ENCODE measurements at regions not wholly inside any gene's neighbourhood (a gene's known extent, or its start where the extent isn't known, plus 50 kb on each side); places are given as distances from the start of the nearest gene placed in this dataset.
"Not testable (repeated sequence)": the region's sequence is repeated elsewhere in the genome, so short reads cannot be mapped to it uniquely, and the experiment has no call there.

GRCh38 chr22:34326901-34327300, 406.6 kb upstream of the LARGE1 start:
- no peak for DNase-seq

GRCh38 chr22:34330432-34330831, 410.2 kb upstream of the LARGE1 start:
- no peak for DNase-seq

GRCh38 chr22:34333285-34333684, 413.0 kb upstream of the LARGE1 start:
- no peak for DNase-seq

- no peak for DNase-seq
These were observed 414.6 kb upstream of the LARGE1 start for GRCh38 chr22:34334893-34335292.

GRCh38 chr22:34344702-34345101, 424.4 kb upstream of the LARGE1 start:
- DNase-seq, result no peak

DNA sequence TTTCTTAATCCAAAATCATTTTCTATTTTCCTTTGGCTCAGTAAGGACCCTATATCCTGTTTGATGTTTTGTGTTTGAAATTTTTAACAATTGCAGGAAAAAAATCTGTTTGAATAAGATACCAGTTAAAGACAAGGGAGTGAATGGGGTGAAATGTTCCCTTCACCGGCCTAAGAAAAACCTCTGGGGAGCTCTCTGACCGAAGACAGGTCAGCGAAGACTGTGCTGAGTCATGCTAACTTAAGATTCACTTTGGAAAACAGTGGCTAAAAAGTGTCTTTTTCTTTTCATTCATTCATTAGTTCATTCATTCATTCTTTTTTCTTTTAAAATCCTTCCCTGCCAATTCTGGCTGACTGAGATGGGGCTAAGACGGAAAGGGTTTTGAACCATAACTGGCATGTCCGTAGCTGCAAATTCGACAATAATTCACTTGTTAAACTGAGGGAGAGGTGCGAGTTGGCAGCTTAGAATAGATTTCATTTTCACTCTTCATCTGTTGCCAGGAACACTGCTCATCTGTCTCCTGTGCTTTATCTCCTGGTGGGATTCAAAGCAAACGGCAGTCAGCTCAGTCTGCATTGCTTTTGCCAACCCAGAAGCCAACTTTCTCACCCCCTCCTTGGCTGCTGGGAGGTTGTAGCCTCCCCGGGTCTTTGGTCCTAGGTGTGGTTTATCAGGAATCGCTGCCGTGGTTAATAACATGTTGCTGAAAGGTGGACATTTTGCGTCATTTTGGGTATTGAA, 434.0 kb upstream of the LARGE1 start:
- DNase-seq, result no peak

DNA sequence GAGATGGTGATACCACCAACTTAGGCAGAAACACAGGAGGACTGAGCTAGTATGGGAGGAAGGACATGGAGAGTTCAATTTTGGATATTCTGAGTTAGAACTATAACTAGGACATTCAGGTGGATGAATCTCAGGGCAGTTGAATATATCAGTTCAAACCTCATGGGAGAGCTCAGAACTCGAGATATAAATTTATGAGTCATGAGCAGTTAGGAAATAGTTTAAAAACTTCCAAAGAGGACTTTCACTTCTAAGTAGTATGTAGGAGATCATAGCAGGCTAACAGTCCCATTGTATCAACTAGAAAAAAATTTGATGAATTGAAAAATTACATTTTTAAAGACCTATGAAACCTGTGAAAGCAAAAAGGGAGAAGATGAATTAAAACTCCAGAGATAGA, 436.2 kb upstream of the LARGE1 start:
- DNase-seq, result no peak

DNA sequence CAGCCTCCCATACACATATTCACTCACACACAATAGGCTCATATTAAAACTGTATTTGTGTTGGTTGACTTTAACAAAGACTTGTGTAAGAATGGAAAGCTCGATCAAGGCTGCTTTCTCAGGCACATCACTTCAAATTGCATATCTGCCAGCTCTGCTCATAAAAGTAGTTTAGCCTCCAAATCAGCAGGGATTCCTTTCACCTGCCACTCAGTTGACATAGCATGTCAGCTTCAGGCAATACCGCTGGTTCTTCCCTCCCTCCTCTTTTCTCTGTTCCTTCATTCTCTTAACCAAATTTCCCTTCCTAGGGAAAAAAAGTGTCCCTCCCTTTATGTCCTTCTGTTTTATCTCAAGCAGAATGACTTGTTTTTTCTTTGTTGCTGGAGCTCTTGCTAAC, 450.4 kb upstream of the LARGE1 start:
- no peak for DNase-seq

DNA sequence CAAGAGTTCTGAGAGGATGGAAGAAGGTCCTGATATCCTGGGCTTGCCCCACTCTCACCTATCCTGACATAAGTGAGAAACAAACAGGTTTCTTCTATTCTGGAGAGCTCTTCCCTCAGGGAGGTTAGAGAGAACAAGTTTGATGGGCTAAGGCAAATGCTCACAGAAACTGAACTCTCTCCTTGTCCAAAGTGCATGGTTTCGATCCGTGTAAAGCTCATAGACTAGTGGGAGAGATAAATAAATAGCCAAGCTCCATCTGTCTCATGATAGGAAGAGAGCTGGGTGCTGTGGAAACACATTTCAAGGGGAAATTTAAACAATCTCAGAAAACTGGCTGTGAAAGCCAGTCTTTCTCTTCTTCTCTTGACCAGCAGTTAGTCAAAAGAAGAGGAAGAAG, 459.5 kb upstream of the LARGE1 start:
- DNase-seq, result no peak

GRCh38 chr22:34380532-34380931, 460.3 kb upstream of the LARGE1 start:
- DNase-seq, result no peak

GRCh38 chr22:34390400-34390799, 470.1 kb upstream of the LARGE1 start:
- DNase-seq, result no peak

DNA sequence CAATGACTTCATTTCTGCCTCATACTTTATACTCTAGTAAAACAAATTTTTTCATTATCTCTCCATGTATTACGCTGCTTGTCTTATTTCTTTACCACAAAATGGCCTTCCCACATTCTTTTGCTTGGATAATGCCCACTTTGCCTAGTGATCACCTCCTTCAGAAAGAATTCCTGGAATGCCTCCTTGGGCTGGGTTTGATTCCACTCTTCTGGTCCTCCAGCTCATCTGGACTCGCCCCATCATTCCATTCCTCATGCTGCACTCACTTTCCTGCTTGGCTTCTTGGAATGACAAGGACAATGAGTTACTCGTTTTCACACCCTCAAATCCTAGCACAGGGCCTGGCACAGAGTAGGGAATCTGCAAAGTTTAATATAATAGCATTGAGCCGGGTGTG, 475.1 kb upstream of the LARGE1 start:
- no peak for DNase-seq

DNA sequence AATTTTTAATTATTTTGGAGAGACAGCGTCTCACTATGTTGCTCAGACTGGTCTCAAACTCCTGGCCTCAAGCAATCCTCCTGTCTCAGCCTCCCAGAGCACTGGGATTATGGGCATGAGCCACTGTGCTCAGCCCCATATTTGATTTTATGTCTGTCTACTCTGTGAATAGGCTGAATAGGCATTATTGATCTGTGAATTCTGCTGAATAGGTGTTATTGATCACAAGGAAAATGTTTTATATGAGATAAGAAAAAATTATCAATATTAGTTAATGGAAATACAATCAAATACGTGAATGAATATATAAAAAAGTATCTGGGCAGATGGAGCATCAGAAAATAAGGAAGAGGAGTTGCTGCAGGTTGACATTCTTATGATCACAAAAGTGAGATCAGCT, 483.4 kb upstream of the LARGE1 start:
- no peak for DNase-seq

- no peak for DNase-seq
These were observed 489.8 kb upstream of the LARGE1 start for GRCh38 chr22:34410111-34410510.

- peak; percentile 11 for DNase-seq
These were observed 494.5 kb upstream of the LARGE1 start for GRCh38 chr22:34414467-34415440.

- DNase-seq, result no peak
These were observed 496.0 kb upstream of the LARGE1 start for GRCh38 chr22:34416022-34416860.

DNA sequence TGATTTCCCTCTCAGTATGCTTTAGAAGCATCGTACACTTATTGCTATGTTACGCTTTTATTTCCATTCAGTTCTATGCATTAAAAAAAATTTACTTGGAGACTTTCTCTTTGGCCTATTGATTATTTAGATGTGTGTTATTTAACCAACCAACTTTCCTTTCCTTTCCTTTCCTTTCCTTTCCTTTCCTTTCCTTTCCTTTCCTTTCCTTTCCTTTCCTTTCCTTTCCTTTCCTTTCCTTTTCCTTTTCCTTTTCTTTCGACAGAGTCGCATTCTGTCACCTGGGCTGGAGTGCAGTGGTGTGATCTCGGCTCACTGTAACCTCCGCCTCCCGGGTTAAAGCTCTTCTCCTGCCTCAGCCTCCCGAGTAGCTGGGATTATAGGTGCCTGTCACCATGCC, 502.7 kb upstream of the LARGE1 start:
- DNase-seq, result not testable (repeated sequence)

DNA sequence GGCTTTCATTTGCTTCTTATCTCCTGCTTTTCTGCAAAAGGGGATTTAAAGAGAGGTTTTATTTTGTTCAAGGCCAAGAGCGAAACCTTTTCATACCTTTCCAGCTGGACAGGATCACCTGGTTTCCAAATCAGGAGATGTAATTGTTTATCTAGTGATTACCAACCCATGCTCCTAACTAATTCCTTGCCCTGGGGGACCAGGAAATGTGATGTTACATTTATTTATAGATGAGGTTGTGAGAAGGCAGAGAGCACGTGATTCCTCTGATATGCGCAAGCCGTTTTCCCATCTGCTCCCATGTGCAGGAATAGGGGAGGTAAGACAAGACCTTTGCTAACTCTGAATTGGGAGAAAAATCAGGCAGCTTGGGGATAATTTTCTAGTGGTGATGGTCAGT, 507.2 kb upstream of the LARGE1 start:
- DNase-seq, result no peak

DNA sequence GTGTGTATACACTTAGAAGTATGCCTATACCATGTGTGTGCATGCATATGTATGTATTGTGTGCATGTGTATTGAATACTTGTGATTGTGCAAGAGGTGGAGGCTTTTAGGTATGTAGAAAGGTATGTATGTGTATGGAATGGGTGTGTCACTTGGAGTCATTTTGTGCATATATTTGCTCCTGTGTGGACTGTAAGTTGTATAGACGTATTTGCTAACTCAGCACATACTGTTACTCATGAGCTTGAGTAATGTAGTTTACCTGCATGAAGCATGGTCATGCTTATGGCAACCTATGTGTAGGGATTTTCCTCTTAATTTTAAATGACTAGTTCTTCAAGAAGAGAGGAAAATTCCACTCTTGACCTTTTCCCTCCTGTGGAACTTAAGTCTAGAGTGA, 507.6 kb upstream of the LARGE1 start:
- no peak for DNase-seq

GRCh38 chr22:34429314-34429713, 509.0 kb upstream of the LARGE1 start:
- no peak for DNase-seq

DNA sequence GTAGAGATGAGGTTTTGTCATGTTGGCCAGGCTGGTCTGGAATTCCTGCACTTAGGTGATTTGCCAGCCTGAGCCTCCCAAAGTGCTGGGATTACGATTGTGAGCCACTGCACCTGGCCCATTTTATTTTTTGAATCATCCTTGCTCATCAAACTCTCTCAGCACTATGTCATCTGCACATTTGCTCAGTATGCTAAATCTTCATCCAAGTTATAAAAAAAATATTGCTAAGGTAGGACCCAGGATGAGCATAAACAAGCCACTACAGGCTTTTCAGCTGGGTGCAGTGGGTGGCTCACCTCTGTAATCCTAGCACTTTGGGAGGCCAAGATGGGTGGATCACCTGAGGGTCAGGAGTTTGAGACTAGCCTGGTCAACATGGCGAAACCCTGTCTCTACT, 510.1 kb upstream of the LARGE1 start:
- no peak for DNase-seq

- DNase-seq, result no peak
These were observed 514.1 kb upstream of the LARGE1 start for GRCh38 chr22:34434371-34434770.

- DNase-seq, result no peak
These were observed 516.9 kb upstream of the LARGE1 start for GRCh38 chr22:34437140-34437539.

Measured in NK-92 treated with Interleukin-12 subunit alpha and Interleukin-12 subunit beta, amount 100 ng/mL, for 24 hours (cell line).